EH (cell line): ENCODE measurements at regions not wholly inside any gene's neighbourhood (a gene's known extent, or its start where the extent isn't known, plus 50 kb on each side); places are given as distances from the start of the nearest gene placed in this dataset.
"Not testable (repeated sequence)": the region's sequence is repeated elsewhere in the genome, so short reads cannot be mapped to it uniquely, and the experiment has no call there.

Experiments used
- DNase-seq: peaks from one replicate; pipeline ENCODE4 v3.0.0-alpha.2; 2015; ENCODE audit warnings: low read depth

DNA sequence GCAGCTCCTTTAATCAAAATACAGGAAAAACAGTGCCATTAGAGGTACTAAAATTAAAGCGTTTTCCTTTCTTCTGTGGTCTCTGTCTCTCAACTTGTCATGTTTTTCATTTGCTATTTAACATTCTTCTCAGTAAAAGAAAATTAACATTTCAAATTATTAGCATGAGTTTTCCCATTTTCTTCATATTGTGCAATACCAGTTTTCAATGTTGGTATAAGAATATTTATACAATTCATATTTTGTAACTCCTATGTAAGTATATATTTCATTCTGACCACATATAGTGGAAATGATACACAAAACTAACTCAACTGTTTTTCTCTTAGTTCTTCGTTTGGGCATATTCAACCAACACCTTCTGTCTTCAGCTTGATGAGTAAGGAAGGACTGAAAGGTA lies 308.3 kb downstream of the HS3ST1 start:
- DNase-seq, result no peak

DNA sequence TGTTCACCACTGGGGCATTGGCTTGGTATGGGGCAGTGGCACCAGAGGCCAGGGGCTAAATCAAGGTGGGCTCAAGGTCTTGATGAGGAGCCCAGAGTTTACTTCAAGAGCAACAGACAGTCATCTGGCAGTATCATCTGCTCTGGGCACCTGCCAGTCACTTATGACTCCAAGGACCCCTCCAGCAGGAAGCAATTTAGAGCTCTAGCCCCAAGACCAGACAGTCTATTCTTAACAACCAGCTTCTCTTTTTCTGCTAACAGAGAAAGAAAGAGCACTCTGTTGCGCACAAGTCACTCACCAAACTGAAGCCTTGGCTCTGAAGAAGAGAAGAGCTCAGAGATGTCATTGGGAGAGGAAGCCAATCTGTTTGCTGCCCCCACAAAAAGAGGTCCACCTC lies 309.2 kb downstream of the HS3ST1 start:
- DNase-seq, result no peak

DNA sequence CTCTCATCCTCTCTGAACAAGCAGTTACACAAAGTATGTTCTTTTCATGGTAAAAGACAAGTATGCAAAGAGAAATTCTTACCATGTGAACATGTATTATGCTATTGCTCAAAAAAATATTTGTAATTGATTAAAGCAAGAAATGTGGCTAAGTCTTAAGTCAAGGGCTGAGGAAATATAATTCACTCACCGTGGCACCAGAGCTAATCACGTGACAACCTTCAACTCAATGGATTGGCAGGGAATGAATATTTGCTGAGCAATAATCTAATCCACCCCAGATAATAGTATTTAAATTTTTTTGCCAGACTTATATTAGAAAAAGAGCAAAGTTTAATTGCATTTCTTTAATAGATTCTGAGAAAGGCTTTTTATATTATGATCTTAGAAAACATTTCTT lies 310.2 kb downstream of the HS3ST1 start:
- DNase-seq, result no peak

GRCh38 chr4:11116940-11117339 lies 311.8 kb downstream of the HS3ST1 start:
- DNase-seq, result no peak

GRCh38 chr4:11111876-11112275 lies 316.8 kb downstream of the HS3ST1 start:
- no peak for DNase-seq

- no peak for DNase-seq
Measured at GRCh38 chr4:11111370-11111769, 317.3 kb downstream of the HS3ST1 start.

GRCh38 chr4:11106759-11107158 lies 321.9 kb downstream of the HS3ST1 start:
- no peak for DNase-seq

- DNase-seq, result no peak
Measured at GRCh38 chr4:11106190-11106589, 322.5 kb downstream of the HS3ST1 start.

- DNase-seq, result no peak
Measured at GRCh38 chr4:11105715-11106114, 323.0 kb downstream of the HS3ST1 start.

DNA sequence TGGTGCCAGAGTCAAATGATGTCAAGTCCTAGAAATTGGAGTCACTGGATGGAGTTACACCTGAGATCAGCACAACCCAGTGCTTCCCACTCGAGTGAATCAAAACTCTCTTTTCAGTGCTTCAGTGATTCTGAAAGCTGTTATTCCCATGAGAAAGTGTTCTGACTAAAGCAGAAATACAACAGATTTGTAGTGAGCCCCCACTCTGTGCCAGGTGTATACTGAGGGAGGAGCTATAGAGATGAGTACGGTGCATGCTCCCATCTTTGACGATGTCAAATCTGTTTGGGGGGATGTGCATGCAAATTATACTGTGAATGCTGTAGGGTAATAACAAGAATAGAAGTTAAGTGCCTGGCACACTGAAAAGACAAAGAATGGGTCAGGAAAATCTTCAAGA lies 330.2 kb downstream of the HS3ST1 start:
- no peak for DNase-seq

DNA sequence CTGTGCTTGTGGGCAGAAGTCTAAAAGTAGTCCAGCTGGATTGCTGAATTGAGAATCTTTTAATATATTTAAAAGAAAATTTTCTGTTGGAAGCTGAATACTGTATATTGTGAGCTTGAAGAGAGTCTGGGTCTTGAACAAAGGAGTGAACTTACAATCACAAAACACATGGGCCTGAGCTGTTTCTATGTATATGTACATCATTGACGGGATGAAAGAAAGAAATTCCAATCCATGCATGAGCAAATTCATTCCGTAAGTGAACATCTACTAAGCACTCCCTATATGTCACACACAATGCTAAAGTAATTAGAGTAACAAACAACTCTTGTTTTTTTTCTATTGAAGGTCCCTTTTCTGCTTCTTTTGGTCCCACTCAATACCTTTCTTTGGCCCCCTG lies 331.0 kb downstream of the HS3ST1 start:
- no peak for DNase-seq

DNA sequence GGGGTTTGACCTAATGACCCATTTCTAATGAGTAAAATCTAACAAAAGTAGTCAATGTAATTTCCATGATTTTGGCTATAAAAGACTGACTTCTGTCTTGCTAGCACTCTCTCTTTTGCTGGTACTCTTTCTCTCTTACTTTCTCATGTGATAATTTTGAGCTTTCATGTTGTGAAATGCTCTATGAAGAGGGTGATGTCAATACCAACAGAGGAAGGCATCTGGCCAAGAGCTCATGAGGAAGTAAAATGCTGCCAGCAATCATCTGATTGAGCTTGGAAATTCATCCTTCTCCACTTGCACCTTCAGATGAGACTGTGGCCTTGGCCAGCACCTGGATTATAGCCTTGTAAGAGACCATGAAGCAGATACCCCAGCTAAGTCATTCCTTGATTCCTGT lies 347.7 kb downstream of the HS3ST1 start:
- DNase-seq, result no peak

DNA sequence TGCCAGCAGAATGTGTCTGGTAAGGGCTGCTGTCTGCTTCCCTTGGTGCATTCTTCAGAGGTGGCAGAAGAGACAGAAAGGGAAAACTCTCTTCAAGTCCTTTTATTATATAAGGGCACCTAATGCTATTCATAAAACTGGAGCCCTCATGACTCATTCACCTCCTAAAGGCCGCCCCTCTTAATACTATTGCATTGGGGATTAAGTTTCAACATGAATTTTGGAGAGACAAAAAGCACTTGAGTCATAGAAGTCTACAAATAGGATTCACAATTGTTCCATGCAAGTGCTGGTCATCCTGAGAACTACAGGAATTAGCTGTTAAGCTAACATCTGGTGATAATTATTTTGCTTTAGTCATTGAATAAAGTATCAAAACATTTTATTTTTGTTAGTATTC lies 349.5 kb downstream of the HS3ST1 start:
- DNase-seq, result no peak

GRCh38 chr4:11074581-11075241 lies 354.0 kb downstream of the HS3ST1 start:
- no peak for DNase-seq

DNA sequence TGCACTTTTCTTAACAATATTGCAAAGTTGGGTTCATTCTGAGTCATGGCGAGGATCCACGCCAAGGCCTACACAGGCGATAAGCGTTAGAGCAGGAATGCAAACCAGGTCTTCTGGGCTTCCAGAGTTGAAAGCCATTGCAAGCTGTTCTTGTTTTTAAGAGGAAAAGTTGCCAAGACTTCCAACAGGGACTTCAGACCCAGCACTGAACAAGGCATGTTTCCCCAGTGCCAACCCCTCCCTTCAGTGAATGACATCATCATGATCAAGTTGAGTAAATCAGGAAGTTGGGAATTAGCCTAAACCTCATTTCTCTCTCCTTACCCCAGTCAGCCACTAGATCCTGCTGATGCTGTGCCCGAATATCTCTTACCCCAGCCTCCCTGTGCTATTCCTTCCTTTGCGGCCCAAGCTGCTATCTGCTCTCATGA lies 355.1 kb downstream of the HS3ST1 start:
- DNase-seq, result no peak

DNA sequence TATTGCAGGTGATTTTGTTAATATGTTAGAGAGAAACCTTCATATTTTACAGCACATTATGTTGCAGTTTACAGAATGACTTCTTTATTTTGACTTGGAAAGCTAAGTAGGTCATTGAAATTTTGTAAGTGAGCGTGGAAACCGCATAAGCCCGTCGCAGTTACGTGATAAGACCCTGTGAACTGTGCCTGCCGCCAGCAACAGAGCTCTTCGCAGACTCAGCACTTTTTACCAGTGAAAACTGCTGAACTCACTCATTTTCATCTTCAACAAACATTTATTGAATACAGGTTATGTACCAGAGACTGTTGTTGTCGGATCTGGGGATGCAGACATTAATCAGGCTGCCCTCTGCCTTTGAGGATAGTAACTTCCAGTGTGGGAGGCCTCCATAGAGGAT lies 355.7 kb downstream of the HS3ST1 start:
- no peak for DNase-seq

GRCh38 chr4:11072463-11072862 lies 356.2 kb downstream of the HS3ST1 start:
- no peak for DNase-seq

DNA sequence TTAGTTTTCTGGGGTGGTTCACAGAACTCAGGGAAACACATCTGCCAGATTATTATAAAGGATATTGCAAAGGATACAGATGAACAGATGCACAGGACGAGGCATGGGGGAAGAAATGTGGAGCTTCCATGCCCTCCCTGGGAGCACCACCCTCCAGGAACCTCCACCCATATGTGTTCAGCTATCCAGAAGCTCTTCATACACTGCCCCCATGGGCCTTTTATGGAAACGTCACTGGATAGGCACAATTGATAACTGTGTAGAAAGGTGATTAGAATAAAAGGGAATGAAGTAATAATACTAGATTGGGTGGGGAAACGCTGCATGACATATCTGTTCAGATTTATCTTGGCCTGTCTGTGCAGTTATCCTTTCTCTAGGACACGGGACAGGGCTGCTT lies 357.9 kb downstream of the HS3ST1 start:
- DNase-seq, result no peak

- DNase-seq, result no peak
Measured at GRCh38 chr4:11069581-11070211, 359.0 kb downstream of the HS3ST1 start.

- DNase-seq, result no peak
Measured at GRCh38 chr4:11069083-11069482, 359.6 kb downstream of the HS3ST1 start.

- DNase-seq, result not testable (repeated sequence)
Measured at GRCh38 chr4:11066584-11066983, 362.1 kb downstream of the HS3ST1 start.

DNA sequence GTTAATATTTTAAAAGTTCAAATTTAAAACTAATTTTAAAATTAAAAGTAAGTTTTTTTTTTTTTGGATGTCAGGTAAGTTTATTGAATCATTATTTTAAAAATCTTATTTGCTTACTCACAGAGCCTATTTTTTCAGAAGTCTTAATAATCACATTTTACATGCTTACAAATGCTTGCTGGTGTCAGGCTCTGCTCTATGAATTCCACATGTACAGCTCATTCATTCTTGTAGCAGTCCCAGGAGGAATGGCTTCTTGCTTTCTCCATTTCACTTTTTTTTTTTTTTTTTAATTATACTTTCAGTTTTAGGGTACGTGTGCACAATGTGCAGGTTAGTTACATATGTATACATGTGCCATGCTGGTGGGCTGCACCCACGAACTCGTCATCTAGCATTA lies 368.1 kb downstream of the HS3ST1 start:
- DNase-seq, result not testable (repeated sequence)

DNA sequence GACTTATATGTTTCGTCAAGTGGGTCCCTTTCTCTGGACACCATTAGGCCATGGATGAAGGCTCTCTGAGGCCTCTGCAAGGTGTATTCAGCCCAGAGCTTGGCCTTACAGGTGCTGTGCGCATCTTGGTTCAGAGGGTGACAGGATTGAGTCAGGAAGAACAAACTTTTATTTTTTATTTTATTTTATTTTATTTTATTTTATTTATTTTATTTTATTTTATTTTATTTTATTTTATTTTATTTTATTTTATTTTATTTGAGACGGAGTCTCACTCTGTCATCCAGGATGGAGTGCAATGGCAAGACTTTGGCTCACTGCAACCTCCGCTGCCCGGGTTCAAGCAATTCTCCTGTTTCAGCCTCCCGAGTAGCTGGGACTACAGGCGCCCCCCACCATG lies 370.4 kb upstream of the CLNK start:
- not testable (repeated sequence) for DNase-seq

DNA sequence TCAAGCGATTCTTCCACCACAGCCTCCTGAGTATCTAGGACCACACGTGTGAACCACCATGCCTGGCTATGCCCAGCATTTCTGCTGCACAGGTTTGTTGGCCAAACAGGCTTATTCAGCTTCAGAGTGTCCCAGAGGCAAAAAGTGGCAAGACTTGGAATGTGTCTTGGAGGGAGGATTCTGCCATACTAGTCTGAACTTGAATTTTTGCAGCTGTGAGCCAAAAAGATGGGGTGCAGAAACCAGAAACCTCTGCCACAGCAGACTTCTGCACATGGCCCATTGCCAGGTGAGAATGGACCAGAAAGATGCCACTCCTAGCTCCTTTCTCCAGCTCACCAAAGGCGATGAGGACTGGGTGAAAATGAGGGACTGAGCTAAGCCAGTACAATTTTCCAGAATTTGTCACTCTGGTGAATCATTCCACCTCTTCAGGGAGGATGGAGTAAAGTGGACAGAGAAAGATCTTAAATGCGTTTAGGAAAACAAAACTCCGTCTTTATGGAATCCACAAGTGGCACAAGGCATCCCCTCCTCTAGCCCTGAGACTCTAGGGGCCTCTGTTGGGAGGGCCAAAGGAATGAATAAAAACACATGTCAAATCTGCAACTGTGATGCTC lies 369.1 kb upstream of the CLNK start:
- no peak for DNase-seq
